ENCODE measurements at regions not wholly inside any gene's neighbourhood (a gene's known extent, or its start where the extent isn't known, plus 50 kb on each side); places are given as distances from the start of the nearest gene placed in this dataset.

DNA sequence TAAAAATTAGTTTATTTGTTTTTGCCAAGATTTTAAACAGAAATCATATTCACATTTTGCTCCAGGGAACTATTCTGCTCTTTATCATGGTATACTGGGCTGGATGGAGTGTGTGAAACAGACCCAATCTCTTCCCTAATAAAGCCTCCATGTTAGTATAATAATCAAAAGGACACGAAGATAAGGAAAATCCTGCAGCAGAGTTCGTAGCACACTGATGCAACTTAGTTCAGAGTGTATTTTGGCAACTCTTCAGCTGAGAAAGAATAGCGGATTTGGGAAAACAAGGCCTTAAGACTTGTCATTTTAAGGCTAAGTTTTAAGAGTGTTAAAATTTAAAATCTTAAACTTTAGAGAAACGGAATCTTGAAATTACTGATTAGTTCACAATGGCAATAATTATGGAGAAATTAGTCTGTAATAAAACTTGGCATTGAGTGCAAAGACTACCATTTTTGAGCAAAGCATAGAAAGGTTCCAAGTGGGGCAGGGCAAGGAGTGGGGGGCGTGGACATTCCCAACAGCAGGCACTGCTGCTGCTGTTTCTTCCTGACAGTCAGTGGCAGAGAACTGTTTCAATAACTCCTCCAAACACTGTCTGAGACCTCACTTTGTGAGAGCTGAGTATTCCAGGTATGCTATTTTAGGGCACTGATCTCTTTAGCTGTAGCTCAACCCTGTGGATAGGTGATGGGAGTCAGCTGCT is 225.0 kb downstream of the HRH4 start:
- Histone ChIP-seq H2BK20ac (ENCODE audit: low read depth, low read length) (no peak overlapping the region), H3K14ac (replicated peaks; ENCODE audit: low read depth, low read length) (peak overlapping the region; percentile 35; the same call in 1 of the 2 replicates), H4K20me1 (ENCODE audit: insufficient read depth, low read length) (no peaks in the 10 kb centered on the region; the same call in 1 of the 2 replicates), H2AFZ (replicated peaks; ENCODE audit: low read length, poor library complexity) (no peak overlapping the region), H3K23ac (ENCODE audit: low read depth, low read length) (no peak overlapping the region; the same call in 1 of the 2 replicates), H3K4me3 (ENCODE audit: insufficient read depth, low read depth, low read length) (no peak overlapping the region), H3K36me3 (ENCODE audit: control insufficient read depth, insufficient read depth, low read length) (no peaks in the 10 kb centered on the region), H2BK120ac (ENCODE audit: low read depth, low read length) (no peak overlapping the region), H3K56ac (ENCODE audit: extremely low read depth, insufficient read depth, low read length) (no peak overlapping the region), H2AK9ac (replicated peaks; ENCODE audit: low read depth, low read length, poor library complexity) (no peak overlapping the region), H3K27ac (ENCODE audit: insufficient read depth, low read length) (no peak overlapping the region), H3K18ac (ENCODE audit: low read depth, low read length) (no peak overlapping the region; the same call in 1 of the 2 replicates), H4K91ac (ENCODE audit: insufficient read depth, low read depth, low read length) (no peak overlapping the region), H2BK15ac (ENCODE audit: low read depth, low read length) (no peak overlapping the region), H3K9ac (ENCODE audit: low read depth, low read length) (no peak overlapping the region), H3K9me1 (ENCODE audit: insufficient read depth, low read length) (no peaks in the 10 kb centered on the region), H4K5ac (ENCODE audit: low read depth, low read length) (no peak overlapping the region), H3K4me2 (ENCODE audit: low read depth, low read length) (no peak overlapping the region), H2AK5ac (ENCODE audit: low read depth, low read length) (0 out of 2 replicates have a peak overlapping the region, but pooled peaks have one; percentile 1), H2BK5ac (ENCODE audit: low read depth, low read length, poor library complexity, severe bottlenecking) (no peak overlapping the region), H3K4ac (ENCODE audit: low read depth, low read length) (no peak overlapping the region; the same call in 1 of the 2 replicates), H4K8ac (ENCODE audit: low read depth in 2 of 2, low read length in 2 of 2) (no peak overlapping the region), H3K79me1 (ENCODE audit: low read depth in 1 of 2, low read length in 2 of 2) (no peaks in the 10 kb centered on the region), H3K4me1 (ENCODE audit: control insufficient read depth, insufficient read depth, low read length) (peaks cover 2% of the 10 kb centered on the region), H3K9me3 (ENCODE audit: control insufficient read depth, insufficient read depth, low read length) (no peaks in the 10 kb centered on the region; the same call in 1 of the 2 replicates), H3K27me3 (ENCODE audit: control insufficient read depth, insufficient read depth, low read length) (peaks cover 2% of the 10 kb centered on the region; the same call in 1 of the 2 replicates)
- POLR2A ChIA-PET (ENCODE audit: unreplicated experiment) = no interaction called here
- dilution Hi-C loops (cut with HindIII; ENCODE audit: low sequenced_read_pairs, unreplicated experiment) (no loop called here), intact Hi-C loops (cut with micrococcal nuclease) (no loop called here), in situ Hi-C loops (cut with MboI; ENCODE audit: low sequenced_read_pairs) (no loop called here)
- no TSS peak for BruUV-seq (replicated peaks)
- CTCF ChIA-PET = interaction anchor here (0.6 kb wide), 1 partner anchor 25 kb away, joined by 3 read pairs; no protein-coding TSS in a partner anchor
- no peak for DNase-seq
- no peak for TF ChIP-seq CEBPB (IDR thresholded peaks at IDR 0.05; ENCODE audit: low read depth, low read length)
- no peak for TF ChIP-seq RCOR1 (IDR thresholded peaks at IDR 0.05; ENCODE audit: insufficient replicate concordance, low read length)
- TF ChIP-seq CHD1 (IDR thresholded peaks at IDR 0.05; ENCODE audit: low read depth, low read length) = no peak
- TF ChIP-seq, protein P1, sequence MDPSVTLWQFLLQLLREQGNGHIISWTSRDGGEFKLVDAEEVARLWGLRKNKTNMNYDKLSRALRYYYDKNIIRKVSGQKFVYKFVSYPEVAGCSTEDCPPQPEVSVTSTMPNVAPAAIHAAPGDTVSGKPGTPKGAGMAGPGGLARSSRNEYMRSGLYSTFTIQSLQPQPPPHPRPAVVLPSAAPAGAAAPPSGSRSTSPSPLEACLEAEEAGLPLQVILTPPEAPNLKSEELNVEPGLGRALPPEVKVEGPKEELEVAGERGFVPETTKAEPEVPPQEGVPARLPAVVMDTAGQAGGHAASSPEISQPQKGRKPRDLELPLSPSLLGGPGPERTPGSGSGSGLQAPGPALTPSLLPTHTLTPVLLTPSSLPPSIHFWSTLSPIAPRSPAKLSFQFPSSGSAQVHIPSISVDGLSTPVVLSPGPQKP (IDR thresholded peaks at IDR 0.05; ENCODE audit: borderline replicate concordance, low read depth, low read length) = no peak
- TF ChIP-seq SMC3 (IDR thresholded peaks at IDR 0.05; ENCODE audit: low read depth, low read length) = no peak
- no peak for TF ChIP-seq MAFK (IDR thresholded peaks at IDR 0.05; ENCODE audit: low read depth, low read length)
- no peak for TF ChIP-seq FOS (IDR thresholded peaks at IDR 0.05; ENCODE audit: low read depth, low read length)
- TF ChIP-seq, protein P2, sequence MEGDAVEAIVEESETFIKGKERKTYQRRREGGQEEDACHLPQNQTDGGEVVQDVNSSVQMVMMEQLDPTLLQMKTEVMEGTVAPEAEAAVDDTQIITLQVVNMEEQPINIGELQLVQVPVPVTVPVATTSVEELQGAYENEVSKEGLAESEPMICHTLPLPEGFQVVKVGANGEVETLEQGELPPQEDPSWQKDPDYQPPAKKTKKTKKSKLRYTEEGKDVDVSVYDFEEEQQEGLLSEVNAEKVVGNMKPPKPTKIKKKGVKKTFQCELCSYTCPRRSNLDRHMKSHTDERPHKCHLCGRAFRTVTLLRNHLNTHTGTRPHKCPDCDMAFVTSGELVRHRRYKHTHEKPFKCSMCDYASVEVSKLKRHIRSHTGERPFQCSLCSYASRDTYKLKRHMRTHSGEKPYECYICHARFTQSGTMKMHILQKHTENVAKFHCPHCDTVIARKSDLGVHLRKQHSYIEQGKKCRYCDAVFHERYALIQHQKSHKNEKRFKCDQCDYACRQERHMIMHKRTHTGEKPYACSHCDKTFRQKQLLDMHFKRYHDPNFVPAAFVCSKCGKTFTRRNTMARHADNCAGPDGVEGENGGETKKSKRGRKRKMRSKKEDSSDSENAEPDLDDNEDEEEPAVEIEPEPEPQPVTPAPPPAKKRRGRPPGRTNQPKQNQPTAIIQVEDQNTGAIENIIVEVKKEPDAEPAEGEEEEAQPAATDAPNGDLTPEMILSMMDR (conservative IDR thresholded peaks at IDR 0.05; ENCODE audit: low read depth, low read length) = no peak
- no peak for TF ChIP-seq POLR2A (IDR thresholded peaks at IDR 0.05; ENCODE audit: low read depth, low read length)
- TF ChIP-seq NFE2L2 (IDR thresholded peaks at IDR 0.05; ENCODE audit: low read depth, low read length) = no peak
- no peak for TF ChIP-seq BHLHE40 (IDR thresholded peaks at IDR 0.05; ENCODE audit: low read depth, low read length)
- TF ChIP-seq, protein P3, sequence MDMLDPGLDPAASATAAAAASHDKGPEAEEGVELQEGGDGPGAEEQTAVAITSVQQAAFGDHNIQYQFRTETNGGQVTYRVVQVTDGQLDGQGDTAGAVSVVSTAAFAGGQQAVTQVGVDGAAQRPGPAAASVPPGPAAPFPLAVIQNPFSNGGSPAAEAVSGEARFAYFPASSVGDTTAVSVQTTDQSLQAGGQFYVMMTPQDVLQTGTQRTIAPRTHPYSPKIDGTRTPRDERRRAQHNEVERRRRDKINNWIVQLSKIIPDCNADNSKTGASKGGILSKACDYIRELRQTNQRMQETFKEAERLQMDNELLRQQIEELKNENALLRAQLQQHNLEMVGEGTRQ (IDR thresholded peaks at IDR 0.05; ENCODE audit: low read depth, low read length) = no peak
- 100% methylated on average over 1 of the region's 5 CpGs; no CpG with 5 or more reads in 1 of the 2 experiments for WGBS, 2 experiments (ENCODE audit: extremely low coverage in 2 of 2, insufficient read length in 1 of 2)
- no peak for ATAC-seq (ENCODE audit: low read depth)
